ENCODE measurements at regions not wholly inside any gene's neighbourhood (a gene's known extent, or its start where the extent isn't known, plus 50 kb on each side); places are given as distances from the start of the nearest gene placed in this dataset.

DNA sequence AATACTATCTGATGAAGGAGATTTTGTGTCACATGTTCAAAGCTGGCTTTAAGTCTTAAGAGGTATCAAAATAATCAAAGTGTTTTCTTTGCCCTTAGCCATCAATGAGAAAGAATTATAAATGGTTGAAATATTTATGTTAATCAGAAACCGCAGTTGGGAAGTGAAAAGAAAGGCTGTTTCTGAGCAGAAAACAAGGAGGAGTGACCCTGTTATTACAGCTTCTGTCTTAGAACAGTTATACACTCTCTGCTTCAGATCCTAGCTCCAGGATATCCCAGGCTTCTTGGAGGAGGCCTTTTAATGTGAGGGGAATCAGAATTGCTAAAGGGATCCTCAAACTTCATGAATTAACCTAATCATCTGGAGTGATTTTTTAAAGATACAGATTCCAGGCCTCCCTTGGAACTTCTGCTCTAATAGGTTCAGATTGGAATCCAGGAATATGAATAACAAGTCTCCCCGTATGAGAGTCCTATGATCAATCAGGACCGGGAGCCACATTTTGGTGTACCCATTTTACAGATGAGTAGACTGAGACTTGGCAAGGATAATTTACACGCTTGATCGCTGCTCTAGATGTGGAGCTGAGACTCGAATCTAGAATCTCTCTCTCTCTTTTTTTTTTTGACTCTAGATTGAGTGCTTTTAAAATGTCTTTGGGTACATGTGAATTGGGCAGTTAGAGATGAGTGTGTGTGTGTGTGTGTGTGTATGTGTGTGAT, 50.8 kb upstream of the JAG1 start:
- no peak for DNase-seq (ENCODE audit: low spot score)

DNA sequence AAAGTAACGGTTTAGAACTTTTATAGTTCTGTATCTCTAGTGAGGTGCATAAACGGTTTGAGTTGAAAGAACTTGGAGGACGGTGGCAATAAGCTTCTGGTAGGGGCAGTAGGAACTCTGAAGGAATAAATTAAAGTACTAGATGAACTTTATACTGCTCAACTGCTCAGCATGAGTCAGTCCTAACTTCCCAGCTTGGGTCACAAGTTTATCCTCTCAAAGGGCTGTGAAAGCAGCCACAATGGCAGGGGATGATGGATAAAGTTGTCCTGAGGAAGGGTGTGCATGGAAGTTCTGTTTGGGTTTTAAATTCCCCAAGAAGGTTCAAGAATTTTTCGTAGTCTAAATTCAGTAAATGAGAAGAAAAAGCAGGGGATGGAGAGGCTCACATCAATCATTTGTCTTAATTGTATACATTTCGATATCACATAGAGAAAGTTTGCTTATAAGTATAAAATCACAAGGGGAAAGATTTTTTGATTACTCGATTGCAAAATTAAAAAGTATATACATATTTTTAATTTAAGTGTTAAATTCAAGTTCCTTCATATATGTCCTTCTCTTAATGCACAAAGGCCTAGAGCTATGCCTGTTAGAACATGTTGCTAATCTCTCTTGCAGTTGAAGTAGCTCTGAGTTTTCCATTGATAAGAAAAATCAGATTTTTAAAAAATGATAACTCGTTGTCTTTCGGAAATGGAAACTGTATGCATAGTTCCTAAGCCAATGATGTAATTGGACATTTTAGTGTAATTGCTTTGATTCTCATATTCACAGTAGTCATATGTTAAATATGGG, 55.3 kb upstream of the JAG1 start:
- DNase-seq (ENCODE audit: low spot score) = no peak

DNA sequence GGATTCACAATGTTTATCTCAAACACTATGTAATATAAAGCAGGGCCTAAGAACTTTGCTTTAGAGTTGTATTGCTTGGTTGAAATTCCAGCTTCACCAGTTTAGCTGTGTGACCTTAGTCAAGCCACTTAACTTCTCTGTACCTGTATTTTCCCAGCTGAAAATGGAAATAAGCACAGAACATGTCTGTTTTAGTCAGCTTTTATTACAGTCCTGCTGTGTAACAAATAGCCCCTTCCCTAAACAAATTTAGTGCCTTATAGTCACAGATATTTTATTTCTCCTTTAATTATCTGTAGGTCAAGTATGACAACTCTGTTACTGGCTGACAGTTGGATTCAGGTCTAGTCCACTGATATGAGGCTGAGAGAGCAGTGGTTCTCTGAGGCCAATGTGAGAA, 56.0 kb upstream of the JAG1 start:
- no peak for DNase-seq (ENCODE audit: low spot score)

DNA sequence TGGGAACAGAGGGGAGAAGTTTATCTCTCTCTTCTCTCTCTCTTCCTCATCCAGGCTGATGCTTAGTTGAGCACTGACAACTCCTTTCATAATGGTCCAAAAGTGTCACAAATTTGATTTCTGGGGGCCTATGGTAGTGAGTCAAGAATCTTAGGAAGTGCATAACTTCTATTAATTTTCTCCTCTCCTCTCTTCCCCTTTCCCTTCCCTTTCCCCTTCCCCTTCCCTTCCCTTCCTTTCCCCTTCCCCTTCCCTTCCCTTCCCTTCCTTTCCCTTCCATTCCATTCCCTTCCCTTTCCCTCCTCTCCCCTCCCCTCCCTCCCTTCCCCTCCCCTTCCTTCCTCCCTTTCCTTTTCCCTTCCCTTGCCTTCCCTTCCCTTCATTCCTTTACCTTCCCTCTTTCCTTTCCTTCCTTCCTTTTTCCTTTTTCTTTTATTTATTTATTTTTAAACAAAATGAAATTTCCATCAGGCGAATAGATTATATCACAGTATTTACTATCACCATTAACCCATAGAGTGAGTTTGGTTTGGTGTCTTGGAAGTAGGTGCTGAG, 56.9 kb upstream of the JAG1 start:
- no peak for DNase-seq (ENCODE audit: low spot score)

DNA sequence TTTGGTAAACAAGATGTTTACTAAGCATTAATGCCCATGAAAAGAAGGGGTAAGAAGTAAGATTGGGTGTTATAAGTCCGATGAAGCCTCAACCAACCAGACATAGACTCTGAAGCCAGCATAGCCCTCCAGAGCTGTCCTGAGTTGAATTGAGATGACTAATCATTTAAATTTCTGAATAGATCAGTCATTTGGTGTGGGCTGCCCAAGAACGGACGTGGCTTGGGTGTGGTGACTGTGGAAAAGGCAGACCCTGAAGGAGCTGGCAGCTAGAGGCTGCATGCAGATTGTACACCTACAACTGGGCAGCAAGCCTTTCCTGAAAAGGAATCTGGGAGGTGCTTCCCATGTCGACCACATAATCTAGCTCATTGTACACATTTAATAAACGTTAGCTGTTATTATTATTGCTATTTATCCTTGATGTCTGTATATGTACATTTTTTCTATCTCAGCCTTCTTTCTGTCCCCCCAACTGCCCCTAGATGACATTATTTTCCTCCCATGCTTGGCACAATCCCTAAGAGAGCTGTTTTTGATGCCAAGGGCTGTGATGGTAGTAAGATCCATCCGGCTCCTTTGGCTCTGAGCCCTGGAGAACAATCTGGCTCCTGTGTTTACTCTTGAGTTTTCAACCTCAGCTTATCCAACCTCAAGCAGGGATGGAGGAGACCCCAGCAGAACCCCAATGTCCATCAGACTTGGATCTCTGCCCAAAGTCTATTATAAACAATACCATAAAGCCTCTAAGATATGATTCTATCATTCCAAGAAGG, 57.6 kb upstream of the JAG1 start:
- DNase-seq (ENCODE audit: low spot score) = no peak

DNA sequence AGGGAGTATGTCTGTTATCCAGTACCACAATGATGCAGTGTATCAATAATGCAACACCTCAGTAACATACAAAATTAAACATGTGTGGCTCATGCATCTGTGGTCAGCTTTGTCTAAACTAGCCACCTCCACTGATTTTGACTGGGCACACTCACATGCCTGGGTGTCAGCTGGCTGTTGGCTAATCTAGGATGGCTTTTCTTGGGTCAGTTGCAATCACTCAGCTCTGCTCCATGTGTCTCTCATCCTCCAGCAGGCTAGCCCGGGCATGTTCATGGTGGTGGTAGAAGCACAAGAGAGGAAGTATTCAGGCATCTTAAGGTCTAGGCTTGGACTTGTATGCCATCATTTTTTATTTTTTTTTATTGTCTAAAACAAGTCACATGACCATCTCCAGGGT, 59.3 kb upstream of the JAG1 start:
- DNase-seq (ENCODE audit: low spot score) = no peak

DNA sequence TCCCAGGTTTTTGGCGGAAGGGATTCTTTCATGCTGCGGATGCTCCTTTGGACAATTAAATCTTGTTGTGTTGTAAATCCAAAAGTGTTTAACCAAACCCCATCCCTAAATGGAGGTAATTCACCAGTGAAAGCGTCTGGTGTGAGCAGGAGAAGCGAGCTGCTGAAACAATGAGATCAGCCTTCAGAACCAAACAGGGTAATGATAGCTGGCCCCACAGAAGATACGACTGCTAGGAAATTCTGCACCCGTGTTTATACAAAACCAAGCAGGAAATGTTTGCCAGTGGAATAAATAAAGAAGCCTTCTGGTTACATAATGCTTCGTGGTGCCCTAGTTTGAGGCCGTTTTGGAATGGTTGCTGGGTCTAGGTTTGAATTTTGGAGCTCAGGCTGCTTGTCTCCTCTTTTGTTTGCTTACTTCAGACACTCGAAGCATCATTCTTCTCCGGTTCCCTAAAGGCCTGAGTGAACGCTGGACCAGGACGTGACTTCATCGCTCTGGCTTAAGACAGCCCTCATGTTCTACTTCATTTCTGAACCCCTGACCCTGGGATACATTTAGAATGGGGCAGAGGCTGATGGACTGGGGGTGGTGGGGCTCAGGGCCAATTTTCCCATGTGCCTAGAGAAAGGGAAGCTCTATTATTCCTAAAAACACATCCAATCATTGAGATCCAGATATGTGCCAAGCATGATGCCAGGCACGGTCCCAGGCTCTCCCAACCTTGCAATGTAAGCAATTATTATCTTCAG, 61.6 kb upstream of the JAG1 start:
- no peak for DNase-seq (ENCODE audit: low spot score)

DNA sequence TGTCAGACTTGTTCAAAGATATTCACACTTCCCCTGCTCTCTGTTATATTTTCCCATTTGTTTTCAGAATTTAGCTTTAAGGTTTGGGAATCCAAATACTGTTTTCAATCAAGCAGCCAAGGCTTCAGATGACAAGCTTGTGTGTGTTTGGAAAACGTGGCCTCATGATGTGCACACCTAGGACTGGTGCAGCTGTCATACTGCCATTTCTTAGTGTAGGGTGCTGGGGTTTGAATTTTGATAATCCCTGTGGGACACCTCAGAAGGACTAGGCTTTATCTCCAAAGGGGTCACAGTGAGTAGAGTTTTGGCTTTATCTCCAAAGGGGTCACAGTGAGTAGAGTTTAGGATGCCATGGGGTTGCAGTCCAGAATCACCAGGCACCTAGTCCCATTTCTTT, 65.3 kb upstream of the JAG1 start:
- DNase-seq (ENCODE audit: low spot score) = no peak

DNA sequence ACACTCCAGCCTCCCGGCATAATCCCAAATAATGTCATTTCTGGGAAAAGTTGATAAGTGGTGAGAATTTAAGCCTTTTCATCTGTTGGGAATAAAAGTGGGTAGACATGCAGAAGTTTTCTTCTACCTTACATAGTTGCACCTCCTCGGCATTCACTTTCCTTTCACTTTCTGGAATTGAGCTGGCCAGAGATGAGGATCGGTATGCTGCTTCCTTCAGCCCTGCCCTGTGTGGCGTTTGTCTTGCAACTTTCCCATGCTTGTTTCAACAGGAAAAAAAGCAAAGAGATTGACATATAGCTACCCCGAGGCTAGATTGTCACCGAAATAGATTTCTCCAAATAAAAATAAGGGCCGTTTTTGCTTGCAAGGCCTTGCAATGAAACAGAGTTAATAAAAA, 65.8 kb upstream of the JAG1 start:
- no peak for DNase-seq (ENCODE audit: low spot score)

DNA sequence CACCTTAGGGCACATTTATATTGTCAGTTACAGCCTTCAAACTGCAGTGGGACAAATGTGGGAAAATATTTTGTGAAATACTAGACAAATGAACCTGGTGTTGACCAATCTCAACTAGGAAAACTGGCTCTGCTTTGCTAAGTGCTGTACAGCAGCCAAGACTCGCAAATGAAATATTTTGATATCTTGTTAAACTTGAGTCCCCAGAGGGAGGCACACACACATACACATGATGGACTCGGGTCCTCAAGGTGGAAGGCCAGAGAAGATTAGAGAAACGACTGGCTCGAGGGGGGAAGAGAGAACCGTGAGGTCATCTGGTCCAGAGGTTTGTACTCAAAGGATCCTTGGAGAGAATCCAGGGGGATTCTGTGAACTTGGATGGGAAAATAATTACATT, 67.3 kb upstream of the JAG1 start:
- DNase-seq (ENCODE audit: low spot score) = no peak

DNA sequence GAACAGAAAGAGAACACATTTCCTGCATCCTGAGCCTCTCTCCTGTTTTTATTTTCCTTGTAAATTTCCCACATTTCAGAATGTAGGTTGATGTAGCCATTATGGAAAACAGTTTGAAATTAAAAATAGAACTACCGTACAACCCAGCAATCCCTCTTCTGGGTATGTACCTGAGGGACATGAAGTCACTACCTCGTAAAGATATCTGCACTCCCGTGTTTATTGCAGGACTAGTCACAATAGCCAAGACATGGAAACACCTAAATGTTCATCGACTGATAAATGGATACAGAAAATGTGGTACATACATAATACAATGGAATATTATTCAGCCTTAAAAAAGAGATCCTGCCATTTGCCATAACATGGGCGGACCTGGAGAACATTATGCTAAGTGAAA, 72.0 kb upstream of the JAG1 start:
- no peak for DNase-seq (ENCODE audit: low spot score)

DNA sequence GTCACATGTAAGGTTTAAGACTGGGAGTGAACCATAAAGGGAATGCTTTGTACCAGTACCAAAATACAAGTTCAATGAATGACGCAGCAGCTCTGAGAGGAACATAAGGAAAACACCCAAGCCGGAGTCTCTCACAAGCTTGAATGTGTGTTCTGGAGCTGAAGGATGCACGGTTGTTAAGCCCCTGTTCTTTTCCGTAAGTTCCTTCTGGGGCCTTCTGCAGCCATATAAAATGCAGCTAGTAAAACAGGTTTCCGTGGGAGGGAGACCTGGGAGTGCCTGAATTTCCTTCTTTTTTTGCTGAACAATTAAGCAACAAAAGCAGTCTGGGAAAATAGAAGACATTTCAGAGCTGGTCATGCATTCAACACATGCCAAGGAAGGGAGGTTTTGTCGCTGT, 73.2 kb upstream of the JAG1 start:
- DNase-seq (ENCODE audit: low spot score) = no peak

DNA sequence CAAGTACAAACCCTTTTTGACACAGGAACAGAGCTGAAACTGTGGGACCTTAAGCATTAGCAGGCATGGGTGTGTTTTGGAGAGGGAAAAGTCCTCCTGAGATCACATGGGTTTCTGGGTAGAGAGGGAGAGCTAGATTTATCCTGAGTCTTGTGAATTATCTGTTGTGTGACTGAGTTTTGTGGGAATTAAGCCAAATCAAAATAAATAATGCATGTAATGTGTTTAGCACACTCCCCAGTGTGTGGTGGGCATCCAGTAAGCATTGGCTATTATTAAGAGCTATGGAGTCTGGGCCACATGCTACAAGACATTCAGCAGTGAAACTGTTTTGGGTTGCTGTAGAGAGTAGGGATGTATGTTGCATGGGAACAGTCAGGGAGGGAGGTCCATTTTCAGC, 75.3 kb upstream of the JAG1 start:
- no peak for DNase-seq (ENCODE audit: low spot score)

DNA sequence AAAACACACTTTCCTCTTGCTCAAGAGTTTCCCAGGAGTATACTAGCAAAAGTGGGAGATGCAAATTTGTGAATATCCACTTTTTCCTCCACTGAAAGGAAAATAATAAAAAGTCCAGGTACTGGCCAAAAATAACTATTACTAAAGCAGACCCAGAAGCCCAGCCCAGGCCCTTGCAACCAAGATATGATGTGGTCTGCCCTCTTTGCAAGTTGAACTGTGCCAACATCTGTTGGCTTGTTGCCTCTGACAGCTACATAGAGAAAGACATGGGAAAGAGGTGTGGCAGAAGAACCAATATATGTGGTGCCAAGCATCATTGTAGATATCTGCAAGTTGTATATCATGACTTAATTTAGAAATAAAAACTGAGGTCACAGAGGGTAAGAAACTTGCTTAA, 78.4 kb upstream of the JAG1 start:
- no peak for DNase-seq (ENCODE audit: low spot score)

DNA sequence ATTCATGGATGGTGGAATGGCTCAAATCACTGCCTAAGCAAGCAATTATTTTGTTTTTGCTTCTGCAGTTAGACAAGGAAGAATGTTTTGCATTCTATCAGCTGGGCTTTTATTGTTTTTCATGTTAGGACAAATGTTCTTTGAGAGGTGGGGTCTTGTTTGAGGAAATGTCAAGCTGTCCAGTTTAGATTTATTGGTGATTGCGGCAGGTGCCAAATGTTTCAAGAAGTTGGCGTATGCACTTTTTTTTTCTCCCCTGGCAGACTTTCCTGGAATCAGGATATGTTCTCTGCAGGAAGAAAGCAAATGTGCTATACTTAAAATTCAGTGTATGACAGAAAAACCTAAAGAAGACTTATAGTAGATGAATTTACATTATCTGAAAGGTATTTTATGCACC, 81.0 kb upstream of the JAG1 start:
- no peak for DNase-seq (ENCODE audit: low spot score)

DNA sequence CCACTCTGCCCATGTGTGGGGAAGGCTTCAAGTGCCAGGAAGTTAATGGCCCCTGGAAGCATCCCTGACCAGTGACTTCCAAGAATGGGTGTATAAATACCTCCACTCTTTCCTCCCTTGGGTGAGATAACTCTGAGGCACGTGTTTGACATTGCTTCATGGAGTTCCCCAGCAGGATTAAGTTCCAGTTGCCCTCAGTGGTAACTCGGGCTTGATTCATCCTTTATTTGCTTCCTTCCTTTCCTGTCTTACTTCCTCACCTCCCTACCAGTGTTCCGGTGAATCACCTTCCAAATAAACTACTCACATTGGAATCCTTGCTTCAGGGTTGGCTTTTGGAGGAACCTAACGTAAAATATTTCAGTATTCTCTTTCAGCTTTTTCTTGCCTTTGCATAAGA, 84.6 kb upstream of the JAG1 start:
- DNase-seq (ENCODE audit: low spot score) = no peak

DNA sequence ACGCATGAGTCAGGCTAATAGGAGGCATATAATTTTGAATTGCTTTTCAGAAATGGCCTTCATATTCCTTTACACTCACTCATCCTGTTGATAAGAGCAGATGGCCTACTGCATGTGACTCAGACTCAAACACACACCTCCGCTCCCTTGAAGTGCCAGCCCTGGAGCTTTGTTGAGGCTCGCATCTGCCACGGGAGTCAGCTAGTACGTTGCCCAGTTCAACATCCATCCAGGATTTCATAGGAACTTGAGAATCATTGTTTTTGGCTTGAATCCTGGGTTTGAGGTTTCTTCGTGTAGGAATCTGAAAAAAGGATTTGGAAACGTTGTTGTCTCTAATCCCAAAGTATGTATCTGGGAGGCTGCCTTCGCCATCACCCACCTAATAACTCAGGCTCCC, 87.4 kb upstream of the JAG1 start:
- DNase-seq (ENCODE audit: low spot score) = no peak

DNA sequence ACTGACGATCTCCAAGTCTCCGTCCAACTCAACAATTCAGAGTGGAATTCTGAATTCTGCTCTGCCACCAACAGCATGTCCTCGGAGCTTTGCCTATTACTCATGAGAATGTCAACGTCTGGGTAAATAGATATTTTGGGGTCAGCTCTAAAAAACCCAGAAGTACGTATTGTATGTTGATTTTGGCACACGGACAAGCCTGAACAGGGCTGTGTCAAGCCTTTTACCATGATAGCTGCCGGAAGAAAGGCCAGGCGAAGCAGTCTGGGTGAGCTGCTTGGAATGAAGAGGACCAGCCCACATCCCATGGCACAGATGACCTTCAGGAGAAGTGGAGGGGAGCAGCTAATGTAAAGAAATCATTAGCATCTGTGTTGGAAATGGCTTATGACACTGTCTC, 88.0 kb upstream of the JAG1 start:
- no peak for DNase-seq (ENCODE audit: low spot score)

DNA sequence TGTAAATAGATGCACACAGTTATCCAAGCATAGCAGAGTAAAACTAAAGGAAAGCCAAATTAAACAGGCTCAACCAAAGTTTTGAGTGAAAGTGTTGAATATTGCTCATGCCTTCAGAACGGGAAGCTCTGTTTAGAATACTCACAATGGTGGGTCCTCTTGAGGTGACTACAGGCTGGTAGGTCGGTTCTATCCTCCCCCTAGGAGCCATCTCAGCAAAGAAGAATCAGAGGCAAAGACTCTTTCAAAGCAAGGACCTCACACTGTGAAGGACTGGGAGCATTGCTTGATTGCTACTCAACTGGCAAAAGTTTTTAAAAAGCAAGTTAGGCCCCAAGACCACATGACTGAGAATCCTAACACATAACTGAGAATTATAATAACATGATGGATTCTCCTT, 88.4 kb upstream of the JAG1 start:
- no peak for DNase-seq (ENCODE audit: low spot score)

DNA sequence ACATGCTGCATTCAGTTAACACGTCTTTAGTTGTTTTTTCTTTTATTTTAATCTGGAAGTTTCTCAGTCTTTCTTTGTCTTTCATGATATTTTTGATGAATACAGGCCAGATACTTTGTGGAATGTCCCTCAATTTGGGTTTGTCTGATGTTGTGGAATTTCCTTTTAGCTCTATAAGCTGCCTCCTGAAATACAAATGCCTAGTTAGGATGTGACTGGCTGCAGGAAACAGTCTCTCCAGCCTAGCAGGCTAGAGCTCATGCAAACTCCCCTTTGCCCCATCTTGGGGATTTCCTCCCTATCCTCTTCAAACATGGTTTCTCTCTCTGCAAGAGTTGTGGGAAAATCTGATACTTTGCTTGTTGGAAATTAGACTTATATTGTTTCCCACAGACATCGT, 89.3 kb upstream of the JAG1 start:
- no peak for DNase-seq (ENCODE audit: low spot score)

DNA sequence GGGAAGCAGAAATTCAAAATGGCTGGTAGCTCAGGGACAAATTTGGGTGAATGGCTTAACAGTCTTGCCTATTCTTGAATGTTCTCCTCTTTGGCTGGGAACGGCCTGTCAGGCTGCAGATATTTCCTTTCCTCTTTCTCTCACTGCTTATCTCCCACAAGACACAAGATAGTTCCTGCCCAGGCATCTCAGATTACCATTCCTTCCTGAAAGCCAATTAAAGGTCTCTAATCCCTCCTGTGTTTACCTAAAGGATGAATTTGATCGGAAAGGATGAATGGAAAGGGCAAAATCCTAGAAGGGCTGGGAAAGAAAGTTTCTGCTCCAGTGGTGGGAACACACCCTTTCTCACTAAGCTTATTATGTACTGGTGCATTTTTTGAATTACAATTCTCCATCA, 95.9 kb upstream of the JAG1 start:
- DNase-seq (ENCODE audit: low spot score) = no peak

DNA sequence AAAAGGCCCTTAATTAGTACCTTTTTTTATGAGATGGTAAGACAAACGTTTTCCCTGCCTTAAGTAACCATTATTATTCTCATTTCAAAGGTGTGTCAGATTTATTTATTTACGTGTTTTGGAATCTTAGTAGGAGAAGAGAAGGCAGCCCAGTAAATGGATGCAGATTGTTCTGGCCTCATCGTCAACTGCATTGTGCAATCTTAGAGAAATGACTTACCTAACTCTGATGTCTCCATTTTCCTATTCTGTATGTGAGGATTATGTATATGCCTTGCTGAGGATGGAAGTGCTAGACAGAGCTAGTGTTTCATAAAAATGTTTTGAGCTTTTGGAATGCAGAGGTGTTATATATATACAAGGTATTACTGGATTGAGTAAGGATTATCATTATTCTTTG, 97.0 kb upstream of the JAG1 start:
- DNase-seq (ENCODE audit: low spot score) = no peak
